H1 (cell line): ENCODE measurements at regions not wholly inside any gene's neighbourhood (a gene's known extent, or its start where the extent isn't known, plus 50 kb on each side); places are given as distances from the start of the nearest gene placed in this dataset.

ENCODE experiments used
- CTCF ChIA-PET: fragments of 300-600 bp; sonication (Branson Sonifier 250); formaldehyde crosslinking; loops from one replicate; lab custom pipeline; 2021; ENCODE audit not compliant: partially characterized antibody; lab: Charles Lee
- POLR2A ChIA-PET: fragments of 300-600 bp; sonication (Branson Sonifier 250); formaldehyde crosslinking; loops from one replicate; lab custom pipeline; 2021; ENCODE audit warnings: inconsistent platforms; ENCODE audit not compliant: partially characterized antibody; lab: Charles Lee
- DNase-seq, 2 experiments: peaks; one replicate each; pipeline versions ENCODE4 v3.0.0 to v3.0.0-alpha.2; 2010 to 2022; ENCODE audit warnings: low spot score in 2 of 2, low read depth in 1 of 2, mixed read lengths in 1 of 2
- FAIRE-seq: peaks from 2 replicates; lab custom pipeline; 2011; peaks lifted over from hg19 to GRCh38; lab: Jason Lieb, UNC
- H2AFZ ChIP-seq: 2 replicates; pipeline ENCODE4 v1.8.1; 2012; ENCODE audit warnings: low read length, inconsistent platforms
- H2AK5ac ChIP-seq: 2 replicates; pipeline ENCODE4 v1.6.1; 2013; ENCODE audit warnings: low read depth, low read length
- H2BK120ac ChIP-seq: replicated peaks from 2 replicates; pipeline ENCODE3; 2013; ENCODE audit warnings: low read depth, low read length, inconsistent platforms
- H2BK12ac ChIP-seq: 2 replicates; pipeline ENCODE4 v1.6.1; 2013; ENCODE audit warnings: low read depth, low read length
- H2BK15ac ChIP-seq: 2 replicates; pipeline ENCODE4 v1.6.1; 2013; ENCODE audit warnings: low read length
- H2BK20ac ChIP-seq: 2 replicates; pipeline ENCODE4 v1.6.1; 2013; ENCODE audit warnings: low read length
- H2BK5ac ChIP-seq: 2 replicates; pipeline ENCODE4 v1.6.1; 2013; ENCODE audit warnings: low read depth, low read length
- H3K14ac ChIP-seq: 2 replicates; pipeline ENCODE4 v1.6.1; 2013; ENCODE audit warnings: inconsistent platforms; ENCODE audit not compliant: insufficient read length
- H3K18ac ChIP-seq: 2 replicates; pipeline ENCODE4 v1.6.1; 2013; ENCODE audit warnings: low read length; ENCODE audit errors: extremely low read depth
- H3K23ac ChIP-seq: 2 replicates; pipeline ENCODE4 v1.6.1; 2013; ENCODE audit warnings: inconsistent platforms; ENCODE audit not compliant: insufficient read length
- H3K23me2 ChIP-seq: 2 replicates; pipeline ENCODE4 v1.6.1; 2013; ENCODE audit warnings: low read depth, low read length
- H3K27ac ChIP-seq: 2 replicates; pipeline ENCODE4 v1.6.1; 2011; ENCODE audit warnings: low read depth, low read length, inconsistent platforms
- H3K27me3 ChIP-seq, 4 experiments: replicated peaks in 1 of 4; 1 replicate in 1 of 4; 2 replicates in 3 of 4; pipeline versions ENCODE4 v1.6.1 to v1.8.1; 2011 to 2013; ENCODE audit warnings: low read length in 3 of 4, mild to moderate bottlenecking in 3 of 4, inconsistent platforms in 2 of 4, mixed read lengths in 2 of 4, moderate library complexity in 1 of 4; ENCODE audit not compliant: control insufficient read depth in 3 of 4, insufficient read depth in 3 of 4; ENCODE audit errors: extremely low read depth in 1 of 4
- H3K36me3 ChIP-seq, 4 experiments: 2 replicates each; pipeline versions ENCODE4 v1.6.1 to v1.8.1; 2011 to 2013; ENCODE audit warnings: mild to moderate bottlenecking in 4 of 4, low read length in 3 of 4, moderate library complexity in 2 of 4, control low read depth in 1 of 4, inconsistent platforms in 1 of 4; ENCODE audit not compliant: insufficient read depth in 4 of 4, control insufficient read depth in 2 of 4
- H3K4ac ChIP-seq: replicated peaks from 2 replicates; pipeline ENCODE3; 2013; ENCODE audit warnings: low read length, low read depth, mixed read lengths, inconsistent platforms; ENCODE audit not compliant: insufficient read length
- H3K4me1 ChIP-seq, 4 experiments: replicated peaks in 1 of 4; 1 replicate in 1 of 4; 2 replicates in 3 of 4; pipeline versions ENCODE4 v1.6.1 to v1.8.1; 2011 to 2013; ENCODE audit warnings: low read length in 3 of 4, inconsistent platforms in 2 of 4, mixed read lengths in 1 of 4; ENCODE audit not compliant: insufficient read depth in 4 of 4, control insufficient read depth in 3 of 4
- H3K4me2 ChIP-seq, 2 experiments: 2 replicates each; pipeline versions ENCODE4 v1.6.1 to v1.8.1; 2011 to 2013; ENCODE audit warnings: low read depth in 2 of 2, low read length in 2 of 2, control low read depth in 1 of 2, inconsistent platforms in 1 of 2, mild to moderate bottlenecking in 1 of 2; ENCODE audit not compliant: insufficient read depth in 1 of 2
- H3K4me3 ChIP-seq, 4 experiments: fragments of 200-600, 300-600 bp in 1 of 4; sonication (generic), shearing (Covaris generic), sonication (Bioruptor Twin) in 1 of 4; 2 replicates each; pipeline versions ENCODE4 v1.5.1 to v1.8.1; 2011 to 2016; ENCODE audit warnings: low read length in 4 of 4, low read depth in 3 of 4, control low read depth in 2 of 4, inconsistent platforms in 2 of 4, mild to moderate bottlenecking in 2 of 4, mixed read lengths in 1 of 4, moderate library complexity in 1 of 4; ENCODE audit not compliant: insufficient read depth in 2 of 4; ENCODE audit errors: extremely low read depth in 1 of 4
- H3K56ac ChIP-seq: replicated peaks from 2 replicates; pipeline ENCODE3; 2013; ENCODE audit warnings: low read depth, mild to moderate bottlenecking, mixed read lengths, low read length, inconsistent platforms; ENCODE audit not compliant: insufficient read length
- H3K79me1 ChIP-seq: 2 replicates; pipeline ENCODE4 v1.6.1; 2013; ENCODE audit warnings: low read depth, low read length, control low read depth
- H3K79me2 ChIP-seq, 2 experiments: 2 replicates each; pipeline versions ENCODE4 v1.6.1 to v1.8.1; 2012 to 2013; ENCODE audit warnings: low read length in 2 of 2, mild to moderate bottlenecking in 2 of 2, inconsistent platforms in 1 of 2; ENCODE audit not compliant: insufficient read depth in 2 of 2, control insufficient read depth in 1 of 2
- H3K9ac ChIP-seq, 4 experiments: replicated peaks in 1 of 4; 1 replicate in 1 of 4; 2 replicates in 3 of 4; pipeline versions ENCODE4 v1.6.1 to v1.8.1; 2011 to 2013; ENCODE audit warnings: low read depth in 3 of 4, low read length in 3 of 4, control low read depth in 2 of 4, mild to moderate bottlenecking in 2 of 4, moderate library complexity in 2 of 4, inconsistent platforms in 1 of 4; ENCODE audit errors: extremely low read depth in 1 of 4
- H3K9me3 ChIP-seq, 2 experiments: 2 replicates each; pipeline versions ENCODE4 v1.6.1 to v1.8.1; 2012 to 2013; ENCODE audit warnings: mild to moderate bottlenecking in 2 of 2, moderate library complexity in 2 of 2, control low read depth in 1 of 2, inconsistent platforms in 1 of 2, low read depth in 1 of 2, low read length in 1 of 2, mixed read lengths in 1 of 2; ENCODE audit not compliant: insufficient read depth in 2 of 2
- H4K20me1 ChIP-seq, 2 experiments: replicated peaks in 1 of 2; 2 replicates each; pipeline versions ENCODE3 to v1.8.1; 2011 to 2013; ENCODE audit warnings: inconsistent platforms in 2 of 2, low read length in 2 of 2, mild to moderate bottlenecking in 1 of 2; ENCODE audit not compliant: insufficient read depth in 2 of 2, control insufficient read depth in 1 of 2
- H4K5ac ChIP-seq: 2 replicates; pipeline ENCODE4 v1.6.1; 2013; ENCODE audit warnings: low read length, low read depth, mixed read lengths, inconsistent platforms; ENCODE audit not compliant: insufficient read length
- H4K8ac ChIP-seq: 2 replicates; pipeline ENCODE4 v1.8.0; 2013; ENCODE audit warnings: mild to moderate bottlenecking, moderate library complexity, low read length, inconsistent platforms; ENCODE audit not compliant: insufficient read depth; ENCODE audit errors: extremely low read depth
- H4K91ac ChIP-seq: replicated peaks from 2 replicates; pipeline ENCODE3; 2013; ENCODE audit warnings: low read length, mixed read lengths, inconsistent platforms; ENCODE audit not compliant: insufficient read length
- ASH2L ChIP-seq: fragments of 200-600, 300-600 bp; sonication (generic); IDR thresholded peaks from one replicate; pipeline ENCODE4 v1.7.1; 2017; ENCODE audit warnings: low read length
- SRF ChIP-seq: IDR thresholded peaks from 2 replicates; pipeline ENCODE4 v1.6.1; 2011; ENCODE audit warnings: mild to moderate bottlenecking, low read depth, low read length, moderate library complexity
- WGBS, 2 experiments: shearing (Covaris generic) in 1 of 2; methylation state at CpG; one replicate each; pipeline versions ENCODE4 v1.1.6 to v1.1.7; 2013 to 2015; ENCODE audit warnings: low lambda C conversion rate in 2 of 2, mixed read lengths in 2 of 2, inconsistent platforms in 1 of 2, low coverage in 1 of 2, missing lambda C conversion rate in 1 of 2; ENCODE audit not compliant: insufficient replicate concordance in 2 of 2, insufficient coverage in 1 of 2, insufficient read length in 1 of 2; ENCODE audit errors: extremely low coverage in 1 of 2, missing lambda C conversion rate in 1 of 2; 5-methylcytosine and 5-hydroxymethylcytosine counted together

- H2BK120ac ChIP-seq: no peak overlapping the region
- POLR2A ChIA-PET: no interaction called here
- no peak overlapping the region for H2BK5ac ChIP-seq
- H3K27me3 ChIP-seq: no peaks in the 10 kb centered on the region
- H3K79me1 ChIP-seq: no peaks in the 10 kb centered on the region
- no peak overlapping the region for H4K8ac ChIP-seq
- no peaks in the 10 kb centered on the region for H3K23me2 ChIP-seq
- DNase-seq (no peak), FAIRE-seq (no peak)
- no peaks in the 10 kb centered on the region for H3K4me1 ChIP-seq
- H3K4ac ChIP-seq: no peak overlapping the region
- H3K9ac ChIP-seq: no peak overlapping the region
- H2AK5ac ChIP-seq: no peak overlapping the region
- H3K27ac ChIP-seq: no peak overlapping the region
- TF ChIP-seq SRF (no peak), ASH2L (no peak)
- H3K23ac ChIP-seq: no peak overlapping the region
- no peak overlapping the region for H3K4me2 ChIP-seq
- H4K20me1 ChIP-seq: no peaks in the 10 kb centered on the region
- H3K56ac ChIP-seq: no peak overlapping the region
- H2BK15ac ChIP-seq: no peak overlapping the region
- no peak overlapping the region for H4K5ac ChIP-seq
- no peak overlapping the region for H2BK12ac ChIP-seq
- H3K9me3 ChIP-seq: no peaks in the 10 kb centered on the region
- H3K4me3 ChIP-seq: no peak overlapping the region
- no peak overlapping the region for H2AFZ ChIP-seq
- no peaks in the 10 kb centered on the region for H3K79me2 ChIP-seq
- CTCF ChIA-PET: interaction anchor here (1.2 kb wide), 1 partner anchor 150 kb away, joined by 3 read pairs; no protein-coding TSS in a partner anchor
- no peak overlapping the region for H3K18ac ChIP-seq
- WGBS, 2 experiments: 93% methylated on average over 6 of the region's 6 CpGs; no CpG with 5 or more reads in 1 of the 2 experiments
- no peak overlapping the region for H4K91ac ChIP-seq
- no peaks in the 10 kb centered on the region for H3K36me3 ChIP-seq
- H3K14ac ChIP-seq: no peak overlapping the region
- H2BK20ac ChIP-seq: no peak overlapping the region
Observed at GRCh38 chr18:55133378-55133777, 174.1 kb upstream of the CCDC68 start.
